NOMO-1 treated with dmso at 0.1 percent for 144 hours (cell line): ENCODE measurements at regions not wholly inside any gene's neighbourhood (a gene's known extent, or its start where the extent isn't known, plus 50 kb on each side); places are given as distances from the start of the nearest gene placed in this dataset.

Experiments used
- DNase-seq: peaks from one replicate; lab custom pipeline; 2025; ENCODE audit not compliant: unreplicated experiment; lab: John Stamatoyannopoulos, UW

GRCh38 chr2:133766164-133766832, 198.0 kb upstream of the NCKAP5 start:
- no peak for DNase-seq

- no peak for DNase-seq
These were observed 200.0 kb upstream of the NCKAP5 start for GRCh38 chr2:133768256-133768655.

- DNase-seq, result no peak
These were observed 200.6 kb upstream of the NCKAP5 start for GRCh38 chr2:133768658-133769435.

- DNase-seq, result no peak
These were observed 205.8 kb upstream of the NCKAP5 start for GRCh38 chr2:133773854-133774653.

GRCh38 chr2:133774654-133775015, 206.4 kb upstream of the NCKAP5 start:
- no peak for DNase-seq

GRCh38 chr2:133776936-133777573, 208.8 kb upstream of the NCKAP5 start:
- DNase-seq, result no peak

GRCh38 chr2:133777574-133777960, 209.3 kb upstream of the NCKAP5 start:
- DNase-seq, result no peak

GRCh38 chr2:133780099-133780996, 212.1 kb upstream of the NCKAP5 start:
- DNase-seq, result no peak

GRCh38 chr2:133780997-133781513, 212.8 kb upstream of the NCKAP5 start:
- DNase-seq, result no peak

- no peak for DNase-seq
These were observed 218.9 kb upstream of the NCKAP5 start for GRCh38 chr2:133787207-133787606.

GRCh38 chr2:133787651-133788050, 219.4 kb upstream of the NCKAP5 start:
- no peak for DNase-seq

GRCh38 chr2:133788386-133788785, 220.1 kb upstream of the NCKAP5 start:
- no peak for DNase-seq

GRCh38 chr2:133789743-133790142, 221.5 kb upstream of the NCKAP5 start:
- no peak for DNase-seq

GRCh38 chr2:133790711-133791110, 222.4 kb upstream of the NCKAP5 start:
- DNase-seq, result no peak

GRCh38 chr2:133791191-133791590, 222.9 kb upstream of the NCKAP5 start:
- no peak for DNase-seq

- DNase-seq, result no peak
These were observed 224.0 kb upstream of the NCKAP5 start for GRCh38 chr2:133792223-133792622.

GRCh38 chr2:133794114-133794513, 225.9 kb upstream of the NCKAP5 start:
- no peak for DNase-seq

GRCh38 chr2:133801946-133802345, 233.7 kb upstream of the NCKAP5 start:
- DNase-seq, result no peak

- no peak for DNase-seq
These were observed 234.3 kb upstream of the NCKAP5 start for GRCh38 chr2:133802409-133803039.

GRCh38 chr2:133806564-133806963, 238.3 kb upstream of the NCKAP5 start:
- no peak for DNase-seq
